Stimulated activated CD8-positive, alpha-beta memory T cell treated with anti-CD3 and anti-CD28 coated beads, Interleukin-2, amount 100 ng/mL, for 48 hours (primary cell): ENCODE measurements at regions not wholly inside any gene's neighbourhood (a gene's known extent, or its start where the extent isn't known, plus 50 kb on each side); places are given as distances from the start of the nearest gene placed in this dataset.

Experiments used
- DNase-seq, 2 donors: peaks; one replicate each; pipeline ENCODE4 v3.0.0-alpha.2; 2020; ENCODE audit warnings: low read depth in 2 of 2

- DNase-seq = no peak
These were observed 405.6 kb upstream of the ZP4 start for GRCh38 chr1:238296371-238296770.

- DNase-seq = no peak
These were observed 402.4 kb upstream of the ZP4 start for GRCh38 chr1:238293075-238293474.

- no peak for DNase-seq
These were observed 390.7 kb upstream of the ZP4 start for GRCh38 chr1:238281418-238281817.

GRCh38 chr1:238279694-238280380 lies 389.1 kb upstream of the ZP4 start:
- DNase-seq = no peak

GRCh38 chr1:238272145-238272544 lies 381.4 kb upstream of the ZP4 start:
- no peak for DNase-seq

GRCh38 chr1:238265866-238266265 lies 375.1 kb upstream of the ZP4 start:
- DNase-seq = no peak

GRCh38 chr1:238264951-238265350 lies 374.2 kb upstream of the ZP4 start:
- DNase-seq = no peak

GRCh38 chr1:238258510-238258909 lies 367.8 kb upstream of the ZP4 start:
- no peak for DNase-seq

GRCh38 chr1:238257018-238257621 lies 366.4 kb upstream of the ZP4 start:
- DNase-seq = no peak

- DNase-seq = no peak
These were observed 364.2 kb upstream of the ZP4 start for GRCh38 chr1:238254935-238255334.

- peak in 1 of 2 donors; percentile 4 for DNase-seq
These were observed 361.5 kb upstream of the ZP4 start for GRCh38 chr1:238252033-238252802.

GRCh38 chr1:238248356-238248755 lies 357.6 kb upstream of the ZP4 start:
- DNase-seq = no peak

GRCh38 chr1:238242181-238242580 lies 351.5 kb upstream of the ZP4 start:
- DNase-seq = no peak

GRCh38 chr1:238241607-238242006 lies 350.9 kb upstream of the ZP4 start:
- no peak for DNase-seq

GRCh38 chr1:238239343-238239742 lies 348.6 kb upstream of the ZP4 start:
- DNase-seq = no peak

GRCh38 chr1:238233966-238234365 lies 343.2 kb upstream of the ZP4 start:
- no peak for DNase-seq

GRCh38 chr1:238232084-238232710 lies 341.5 kb upstream of the ZP4 start:
- DNase-seq = no peak

- no peak for DNase-seq
These were observed 336.1 kb upstream of the ZP4 start for GRCh38 chr1:238226810-238227209.

- no peak for DNase-seq
These were observed 332.4 kb upstream of the ZP4 start for GRCh38 chr1:238223076-238223640.

GRCh38 chr1:238221738-238222137 lies 331.0 kb upstream of the ZP4 start:
- DNase-seq = no peak

- DNase-seq = no peak
These were observed 323.7 kb upstream of the ZP4 start for GRCh38 chr1:238214449-238214848.

- DNase-seq = no peak
These were observed 314.4 kb upstream of the ZP4 start for GRCh38 chr1:238205045-238205662.
